ENCODE measurements at regions not wholly inside any gene's neighbourhood (a gene's known extent, or its start where the extent isn't known, plus 50 kb on each side); places are given as distances from the start of the nearest gene placed in this dataset.

DNA sequence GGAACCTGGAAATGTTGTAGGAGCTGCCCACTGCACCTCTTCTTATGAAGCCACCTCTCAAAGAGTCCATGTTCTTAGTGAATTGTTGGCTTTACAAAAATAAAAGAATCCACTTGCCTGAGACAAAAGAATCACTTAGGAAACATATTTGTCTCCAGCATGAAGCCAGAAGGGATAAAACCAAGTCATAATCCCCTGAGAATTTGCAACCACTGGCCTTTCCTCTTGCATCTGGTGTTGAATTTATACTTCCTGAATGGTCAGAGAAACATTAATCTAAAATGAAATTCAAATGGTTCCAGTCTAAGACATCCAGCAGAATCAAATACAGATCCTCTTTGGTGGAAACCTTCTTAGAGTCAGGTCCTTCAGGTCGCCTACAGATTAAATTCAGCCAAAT, 192.5 kb upstream of the ECI2 start:
- Histone ChIP-seq H3K4me1 (no peaks in the 10 kb centered on the region), H3K4me3 (no peak overlapping the region), H3K9me3 (no peaks in the 10 kb centered on the region), H3K36me3 (no peaks in the 10 kb centered on the region), H3K27me3 (replicated peaks in 1 of 7) (no peaks in the 10 kb centered on the region), H3K27ac (no peak overlapping the region)
- TF ChIP-seq, protein P1, sequence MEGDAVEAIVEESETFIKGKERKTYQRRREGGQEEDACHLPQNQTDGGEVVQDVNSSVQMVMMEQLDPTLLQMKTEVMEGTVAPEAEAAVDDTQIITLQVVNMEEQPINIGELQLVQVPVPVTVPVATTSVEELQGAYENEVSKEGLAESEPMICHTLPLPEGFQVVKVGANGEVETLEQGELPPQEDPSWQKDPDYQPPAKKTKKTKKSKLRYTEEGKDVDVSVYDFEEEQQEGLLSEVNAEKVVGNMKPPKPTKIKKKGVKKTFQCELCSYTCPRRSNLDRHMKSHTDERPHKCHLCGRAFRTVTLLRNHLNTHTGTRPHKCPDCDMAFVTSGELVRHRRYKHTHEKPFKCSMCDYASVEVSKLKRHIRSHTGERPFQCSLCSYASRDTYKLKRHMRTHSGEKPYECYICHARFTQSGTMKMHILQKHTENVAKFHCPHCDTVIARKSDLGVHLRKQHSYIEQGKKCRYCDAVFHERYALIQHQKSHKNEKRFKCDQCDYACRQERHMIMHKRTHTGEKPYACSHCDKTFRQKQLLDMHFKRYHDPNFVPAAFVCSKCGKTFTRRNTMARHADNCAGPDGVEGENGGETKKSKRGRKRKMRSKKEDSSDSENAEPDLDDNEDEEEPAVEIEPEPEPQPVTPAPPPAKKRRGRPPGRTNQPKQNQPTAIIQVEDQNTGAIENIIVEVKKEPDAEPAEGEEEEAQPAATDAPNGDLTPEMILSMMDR (IDR thresholded peaks at IDR 0.05 in 8 of 11, conservative IDR thresholded peaks at IDR 0.05 in 3 of 11) = no peak
- TF ChIP-seq POLR2A (IDR thresholded peaks at IDR 0.05) (no peak), POLR2AphosphoS5 (IDR thresholded peaks at IDR 0.05) (no peak)
- DNase-seq = no peak
- 70 to 91% (median 79%) methylated on average over 1 of the region's 1 CpG for WGBS, 5 donors
- intact Hi-C loops (cut with DNase I; ENCODE audit: low total_unique reads) = no loop called here

DNA sequence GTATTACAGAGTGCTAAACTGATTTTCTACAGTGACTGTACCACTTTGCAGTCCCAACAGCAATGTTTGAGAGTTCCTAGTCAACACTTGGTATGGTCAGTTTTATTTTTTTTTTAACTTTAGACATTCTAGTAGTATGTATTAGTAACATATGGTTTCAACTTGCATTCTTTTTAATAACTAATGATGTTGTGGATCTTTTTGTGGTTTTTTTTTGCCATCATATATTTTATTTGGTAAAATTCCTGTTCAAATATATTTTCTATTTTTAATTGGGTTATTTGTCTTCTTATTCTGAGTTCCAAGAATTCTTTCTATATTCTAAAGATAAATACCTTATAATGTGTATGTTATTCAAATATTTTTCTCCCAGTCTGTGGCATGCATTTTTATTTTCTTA, 189.4 kb upstream of the ECI2 start:
- no peak for TF ChIP-seq POLR2A (IDR thresholded peaks at IDR 0.05)
- Histone ChIP-seq H3K27ac (no peak overlapping the region), H3K4me1 (peaks cover 0 to 12% (median 6%) of the 10 kb centered on the region in 6 donors), H3K4me3 (no peak overlapping the region), H3K27me3 (replicated peaks in 1 of 7) (no peaks in the 10 kb centered on the region), H3K36me3 (no peaks in the 10 kb centered on the region), H3K9me3 (no peaks in the 10 kb centered on the region)
- intact Hi-C loops (cut with DNase I; ENCODE audit: low total_unique reads) = no loop called here
- no peak for DNase-seq

DNA sequence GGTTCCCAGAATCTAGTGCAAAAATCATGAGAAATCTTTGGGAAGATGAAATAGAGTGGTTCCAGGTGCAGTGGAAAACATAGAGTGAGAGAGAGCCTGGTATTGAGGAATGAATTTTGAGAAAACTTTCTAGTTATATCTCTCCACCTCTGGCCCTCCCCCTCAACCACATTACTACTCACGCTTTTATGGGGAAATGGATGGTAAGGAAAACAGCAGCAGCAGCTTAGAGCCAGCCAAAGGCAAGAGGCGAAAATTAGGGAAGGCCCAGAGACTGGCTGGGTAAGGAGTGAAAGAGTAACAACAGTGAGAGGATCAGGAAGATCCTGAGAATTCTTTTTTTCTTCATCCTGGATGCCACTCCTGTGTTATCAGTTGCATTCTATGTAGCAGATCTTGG, 187.9 kb upstream of the ECI2 start:
- 75 to 93% (median 79%) methylated on average over 2 of the region's 2 CpGs for WGBS, 5 donors
- no peak overlapping the region for H3K27ac ChIP-seq
- H3K4me1 ChIP-seq = peaks cover under 1 to 27% (median 14%) of the 10 kb centered on the region in 6 donors
- intact Hi-C loops (cut with DNase I; ENCODE audit: low total_unique reads) = no loop called here
- DNase-seq = no peak
- H3K36me3 ChIP-seq = no peaks in the 10 kb centered on the region
- H3K9me3 ChIP-seq = no peaks in the 10 kb centered on the region
- no peaks in the 10 kb centered on the region for H3K27me3 ChIP-seq (replicated peaks in 1 of 7)
- TF ChIP-seq, protein P1 (IDR thresholded peaks at IDR 0.05 in 8 of 11, conservative IDR thresholded peaks at IDR 0.05 in 3 of 11) = no peak
- TF ChIP-seq POLR2AphosphoS5 (IDR thresholded peaks at IDR 0.05) (no peak), POLR2A (IDR thresholded peaks at IDR 0.05) (no peak)
- H3K4me3 ChIP-seq = no peak overlapping the region

DNA sequence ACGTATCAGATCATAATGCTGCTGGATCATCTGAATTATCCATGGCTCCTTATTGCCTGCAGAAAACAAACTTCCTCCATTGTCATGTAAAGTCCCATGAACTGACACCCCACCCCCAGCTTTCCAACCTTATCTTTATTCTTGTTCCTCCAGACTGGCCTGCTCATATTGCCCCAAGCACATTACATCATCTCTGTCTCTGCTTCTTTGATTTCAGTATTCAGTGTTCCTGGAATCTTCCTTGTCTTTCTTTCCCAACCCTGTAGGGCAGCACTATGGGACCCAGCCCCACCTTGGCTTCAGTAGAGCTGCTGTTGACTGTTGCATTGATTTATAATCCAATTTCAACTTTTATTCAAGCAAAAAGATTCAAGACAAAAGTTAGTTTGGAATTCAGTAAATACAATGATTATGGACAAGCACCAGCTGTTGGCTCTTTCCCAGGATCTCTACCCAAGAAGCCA, 187.5 kb upstream of the ECI2 start:
- TF ChIP-seq POLR2AphosphoS5 (IDR thresholded peaks at IDR 0.05) (no peak), POLR2A (IDR thresholded peaks at IDR 0.05) (no peak)
- TF ChIP-seq, protein P1 (IDR thresholded peaks at IDR 0.05 in 8 of 11, conservative IDR thresholded peaks at IDR 0.05 in 3 of 11) = no peak

More for the DNA sequence above, 187.5 kb upstream of the ECI2 start:
- WGBS, 5 donors = 90 to 97% (median 96%) methylated on average over 1 of the region's 1 CpG
- no peak overlapping the region for H3K4me3 ChIP-seq
- H3K4me1 ChIP-seq = peaks cover 5 to 29% (median 16%) of the 10 kb centered on the region in 6 donors
- DNase-seq = no peak
- no peaks in the 10 kb centered on the region for H3K36me3 ChIP-seq
- H3K27ac ChIP-seq = no peak overlapping the region
- intact Hi-C loops (cut with DNase I; ENCODE audit: low total_unique reads) = no loop called here
- no peaks in the 10 kb centered on the region for H3K9me3 ChIP-seq
- no peaks in the 10 kb centered on the region for H3K27me3 ChIP-seq (replicated peaks in 1 of 7)

Measured in spleen (tissue), 11 donors.